AG04449 (cell line): ENCODE measurements at regions not wholly inside any gene's neighbourhood (a gene's known extent, or its start where the extent isn't known, plus 50 kb on each side); places are given as distances from the start of the nearest gene placed in this dataset.

ENCODE experiments used
- CTCF ChIA-PET: fragments of 350-600 bp; formaldehyde crosslinking; extraction: SDS; loops from one replicate; lab custom pipeline; 2021; ENCODE audit warnings: antibody characterized with exemption; lab: Yijun Ruan, JAX
- POLR2A ChIA-PET: fragments of 400-600, 350-600 bp; formaldehyde crosslinking; extraction: SDS; loops from one replicate; lab custom pipeline; 2020; ENCODE audit warnings: antibody characterized with exemption, inconsistent platforms; lab: Yijun Ruan, JAX
- DNase-seq: peaks from one replicate; pipeline ENCODE4 v3.0.0-alpha.2; 2010; ENCODE audit warnings: low read depth, low spot score
- H3K4me3 ChIP-seq: 2 replicates; pipeline ENCODE4 v1.5.1; 2011; ENCODE audit warnings: low read depth, mild to moderate bottlenecking, control low read depth, low read length
- TF ChIP-seq, protein P1 (sequence below): IDR thresholded peaks from one replicate; pipeline ENCODE4 v1.5.1; 2011; ENCODE audit warnings: mild to moderate bottlenecking, moderate library complexity, low read length, control low read depth, inconsistent platforms; ENCODE audit not compliant: insufficient read depth; ENCODE audit errors: missing control alignments

DNA sequence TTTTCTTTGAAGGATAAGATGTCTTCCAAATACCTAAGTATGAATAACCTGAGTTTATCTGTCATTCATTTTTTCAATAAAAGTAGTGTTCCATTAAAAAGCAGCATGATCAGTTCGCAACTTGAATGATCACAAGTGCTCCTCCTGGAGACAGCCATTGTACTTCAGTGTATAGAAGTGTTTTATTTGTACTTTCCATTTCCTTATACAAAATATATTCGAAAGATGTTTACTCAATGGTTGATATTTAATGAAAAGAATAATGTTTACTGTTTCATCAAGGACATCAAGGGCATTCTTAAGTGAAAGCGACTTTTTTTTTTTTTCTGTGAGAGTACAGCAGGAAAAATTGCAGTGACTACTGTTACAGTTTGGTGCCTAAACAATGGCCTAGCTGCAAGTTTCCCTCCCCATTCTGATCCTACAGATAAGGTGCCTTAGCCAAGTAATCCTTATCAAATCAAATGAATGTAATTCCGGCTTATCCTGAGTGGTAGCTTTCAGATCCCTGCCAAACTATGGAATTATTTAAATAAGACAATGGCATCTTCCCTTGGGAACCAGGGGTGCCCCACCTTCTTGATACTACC lies 69.0 kb upstream of the IL15 start:
- no peak for DNase-seq
- CTCF ChIA-PET = no interaction called here
- H3K4me3 ChIP-seq = no peak overlapping the region
- POLR2A ChIA-PET = no interaction called here
- TF ChIP-seq, protein P1, sequence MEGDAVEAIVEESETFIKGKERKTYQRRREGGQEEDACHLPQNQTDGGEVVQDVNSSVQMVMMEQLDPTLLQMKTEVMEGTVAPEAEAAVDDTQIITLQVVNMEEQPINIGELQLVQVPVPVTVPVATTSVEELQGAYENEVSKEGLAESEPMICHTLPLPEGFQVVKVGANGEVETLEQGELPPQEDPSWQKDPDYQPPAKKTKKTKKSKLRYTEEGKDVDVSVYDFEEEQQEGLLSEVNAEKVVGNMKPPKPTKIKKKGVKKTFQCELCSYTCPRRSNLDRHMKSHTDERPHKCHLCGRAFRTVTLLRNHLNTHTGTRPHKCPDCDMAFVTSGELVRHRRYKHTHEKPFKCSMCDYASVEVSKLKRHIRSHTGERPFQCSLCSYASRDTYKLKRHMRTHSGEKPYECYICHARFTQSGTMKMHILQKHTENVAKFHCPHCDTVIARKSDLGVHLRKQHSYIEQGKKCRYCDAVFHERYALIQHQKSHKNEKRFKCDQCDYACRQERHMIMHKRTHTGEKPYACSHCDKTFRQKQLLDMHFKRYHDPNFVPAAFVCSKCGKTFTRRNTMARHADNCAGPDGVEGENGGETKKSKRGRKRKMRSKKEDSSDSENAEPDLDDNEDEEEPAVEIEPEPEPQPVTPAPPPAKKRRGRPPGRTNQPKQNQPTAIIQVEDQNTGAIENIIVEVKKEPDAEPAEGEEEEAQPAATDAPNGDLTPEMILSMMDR = no peak

DNA sequence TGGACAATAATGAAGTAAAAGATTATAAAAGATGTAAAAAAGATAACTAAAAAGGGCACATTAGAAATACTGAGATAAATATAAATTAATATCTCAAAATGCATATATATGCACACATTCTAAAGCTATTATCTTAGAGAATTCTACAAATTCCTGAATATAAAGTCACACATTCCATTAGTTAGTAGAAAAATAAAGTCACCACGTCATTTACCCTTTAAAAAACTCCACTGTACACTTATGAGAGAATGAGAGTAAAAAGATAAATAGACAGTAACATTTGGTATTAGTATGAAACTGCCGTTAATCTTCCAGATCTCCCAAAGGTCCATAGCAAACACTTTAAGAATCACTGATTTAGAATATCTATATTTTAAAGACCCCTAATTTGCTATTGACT lies 67.2 kb upstream of the IL15 start:
- DNase-seq = no peak
- CTCF ChIA-PET = interaction anchor here (0.6 to 1.0 kb wide), 2 partner anchors 148 to 224 kb away, joined by 3 to 5 read pairs; no protein-coding TSS in a partner anchor
- no peak overlapping the region for H3K4me3 ChIP-seq
- POLR2A ChIA-PET = no interaction called here
- TF ChIP-seq, protein P1 = no peak

DNA sequence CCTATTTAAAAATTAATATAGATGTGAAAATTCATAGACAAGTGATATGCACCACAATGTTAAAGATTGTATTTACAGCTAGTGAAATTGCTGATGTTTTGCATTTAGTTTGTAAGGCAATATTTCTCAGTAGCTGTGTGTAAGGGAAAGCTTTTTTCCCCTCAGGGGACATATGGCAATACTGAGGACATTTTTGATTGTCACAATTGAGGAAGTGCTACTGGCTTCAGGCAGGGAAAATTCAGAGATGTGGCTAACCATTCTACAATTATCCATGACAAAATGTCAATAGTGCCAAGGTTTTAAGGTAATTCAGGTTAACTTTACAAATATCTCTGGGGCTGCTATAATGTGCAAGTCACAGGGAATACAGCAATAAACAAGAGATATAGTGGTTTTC lies 66.1 kb upstream of the IL15 start:
- ChIA-PET POLR2A (no interaction called here), CTCF (no interaction called here)
- H3K4me3 ChIP-seq = no peak overlapping the region
- TF ChIP-seq, protein P1 = no peak
- no peak for DNase-seq

DNA sequence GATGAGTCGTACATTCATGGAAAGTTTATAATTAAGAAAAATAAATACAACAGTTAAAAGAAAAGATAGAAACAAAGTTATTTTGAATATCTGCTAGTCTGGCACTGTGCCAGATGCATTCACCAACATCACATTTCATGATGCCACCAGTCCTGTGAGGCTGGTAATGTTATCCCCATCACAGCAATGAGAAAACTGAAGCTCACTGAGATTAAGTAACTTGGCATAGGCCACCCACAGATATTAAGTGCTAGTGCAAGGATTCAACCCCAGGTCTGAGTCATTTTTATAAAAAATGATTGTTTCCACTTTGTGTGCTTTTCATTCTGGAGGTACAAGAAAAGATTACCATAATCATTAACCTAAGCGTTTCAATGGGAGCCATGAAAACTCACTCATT lies 65.0 kb upstream of the IL15 start:
- DNase-seq = no peak
- TF ChIP-seq, protein P1 = no peak
- POLR2A ChIA-PET = interaction anchor here (0.8 kb wide), 1 partner anchor 85 kb away, joined by 3 read pairs; no protein-coding TSS in a partner anchor
- CTCF ChIA-PET = interaction anchor here (1.0 kb wide), 1 partner anchor 22 kb away, joined by 4 read pairs; no protein-coding TSS in a partner anchor
- H3K4me3 ChIP-seq = no peak overlapping the region

GRCh38 chr4:141571793-141572192 lies 64.6 kb upstream of the IL15 start:
- TF ChIP-seq, protein P1 = no peak
- no peak overlapping the region for H3K4me3 ChIP-seq
- DNase-seq = no peak
- CTCF ChIA-PET = interaction anchor here (1.0 kb wide), 1 partner anchor 21 kb away, joined by 4 read pairs; no protein-coding TSS in a partner anchor
- POLR2A ChIA-PET = interaction anchor here (0.8 kb wide), 1 partner anchor 85 kb away, joined by 3 read pairs; no protein-coding TSS in a partner anchor

DNA sequence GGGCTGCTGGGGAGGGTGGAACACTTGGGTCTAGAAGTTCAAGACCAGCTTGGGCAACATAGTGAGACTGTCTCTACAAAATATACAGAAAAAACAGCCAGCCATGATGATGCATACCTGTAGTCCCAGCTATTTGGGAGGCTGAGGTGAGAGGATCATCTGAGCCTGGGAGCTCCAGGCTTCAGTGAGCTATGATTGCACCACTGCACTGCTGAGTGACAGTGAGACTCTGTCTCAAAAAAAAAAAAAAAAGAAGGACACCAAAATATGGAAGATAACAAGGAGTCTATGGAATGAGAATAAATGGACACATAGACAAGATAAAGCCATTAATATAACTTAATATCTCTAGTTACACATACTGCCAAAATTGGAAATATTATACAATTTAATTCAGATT lies 62.7 kb upstream of the IL15 start:
- DNase-seq = no peak
- TF ChIP-seq, protein P1 = no peak
- ChIA-PET POLR2A (no interaction called here), CTCF (no interaction called here)
- H3K4me3 ChIP-seq = no peak overlapping the region
